ENCODE measurements at regions not wholly inside any gene's neighbourhood (a gene's known extent, or its start where the extent isn't known, plus 50 kb on each side); places are given as distances from the start of the nearest gene placed in this dataset.

- no peak overlapping the region for H2AK5ac ChIP-seq (ENCODE audit: low read depth, low read length)
- intact Hi-C loops (cut with micrococcal nuclease) = no loop called here
- H4K8ac ChIP-seq (ENCODE audit: low read depth in 2 of 2, low read length in 2 of 2) = no peak overlapping the region
- no peak overlapping the region for H3K9ac ChIP-seq (ENCODE audit: low read depth, low read length)
- WGBS, 2 experiments (ENCODE audit: extremely low coverage in 2 of 2, insufficient read length in 1 of 2) = no CpG with 5 or more reads among the region's 2 CpGs
- no peaks in the 10 kb centered on the region for H3K36me3 ChIP-seq (ENCODE audit: control insufficient read depth, insufficient read depth, low read length)
- no peak overlapping the region for H3K4me3 ChIP-seq (ENCODE audit: insufficient read depth, low read depth, low read length)
- CTCF ChIA-PET = no interaction called here
- no peak overlapping the region for H4K91ac ChIP-seq (ENCODE audit: insufficient read depth, low read depth, low read length)
- no peak overlapping the region for H2AFZ ChIP-seq (replicated peaks; ENCODE audit: low read length, poor library complexity)
- H2BK5ac ChIP-seq (ENCODE audit: low read depth, low read length, poor library complexity, severe bottlenecking) = no peak overlapping the region
- H3K4ac ChIP-seq (ENCODE audit: low read depth, low read length) = no peak overlapping the region
- H2BK15ac ChIP-seq (ENCODE audit: low read depth, low read length) = no peak overlapping the region
- H2BK20ac ChIP-seq (ENCODE audit: low read depth, low read length) = no peak overlapping the region
- no peaks in the 10 kb centered on the region for H3K79me1 ChIP-seq (ENCODE audit: low read depth in 1 of 2, low read length in 2 of 2)
- ATAC-seq (ENCODE audit: low read depth) = no peak
- H3K23ac ChIP-seq (ENCODE audit: low read depth, low read length) = no peak overlapping the region
- POLR2A ChIA-PET (ENCODE audit: unreplicated experiment) = no interaction called here
- in situ Hi-C loops (cut with MboI; ENCODE audit: low sequenced_read_pairs) = no loop called here
- TF ChIP-seq BHLHE40 (IDR thresholded peaks at IDR 0.05; ENCODE audit: low read depth, low read length) (no peak), SMC3 (IDR thresholded peaks at IDR 0.05; ENCODE audit: low read depth, low read length) (no peak), CEBPB (IDR thresholded peaks at IDR 0.05; ENCODE audit: low read depth, low read length) (no peak), POLR2A (IDR thresholded peaks at IDR 0.05; ENCODE audit: low read depth, low read length) (no peak), MAFK (IDR thresholded peaks at IDR 0.05; ENCODE audit: low read depth, low read length) (no peak), NFE2L2 (IDR thresholded peaks at IDR 0.05; ENCODE audit: low read depth, low read length) (no peak), RAD21 (IDR thresholded peaks at IDR 0.05; ENCODE audit: low read length) (no peak), RFX5 (IDR thresholded peaks at IDR 0.05; ENCODE audit: low read depth, low read length) (no peak), RCOR1 (IDR thresholded peaks at IDR 0.05; ENCODE audit: insufficient replicate concordance, low read length) (no peak)
- TF ChIP-seq, protein P1, sequence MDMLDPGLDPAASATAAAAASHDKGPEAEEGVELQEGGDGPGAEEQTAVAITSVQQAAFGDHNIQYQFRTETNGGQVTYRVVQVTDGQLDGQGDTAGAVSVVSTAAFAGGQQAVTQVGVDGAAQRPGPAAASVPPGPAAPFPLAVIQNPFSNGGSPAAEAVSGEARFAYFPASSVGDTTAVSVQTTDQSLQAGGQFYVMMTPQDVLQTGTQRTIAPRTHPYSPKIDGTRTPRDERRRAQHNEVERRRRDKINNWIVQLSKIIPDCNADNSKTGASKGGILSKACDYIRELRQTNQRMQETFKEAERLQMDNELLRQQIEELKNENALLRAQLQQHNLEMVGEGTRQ (IDR thresholded peaks at IDR 0.05; ENCODE audit: low read depth, low read length) = no peak
- no peak overlapping the region for H2AK9ac ChIP-seq (replicated peaks; ENCODE audit: low read depth, low read length, poor library complexity)
- H4K5ac ChIP-seq (ENCODE audit: low read depth, low read length) = no peak overlapping the region
- no peak overlapping the region for H3K4me2 ChIP-seq (ENCODE audit: low read depth, low read length)
- H3K27ac ChIP-seq (ENCODE audit: insufficient read depth, low read length) = no peak overlapping the region
- H3K27me3 ChIP-seq (ENCODE audit: control insufficient read depth, insufficient read depth, low read length) = no peaks in the 10 kb centered on the region
- no peaks in the 10 kb centered on the region for H3K9me1 ChIP-seq (ENCODE audit: insufficient read depth, low read length)
- no peak for DNase-seq
- no peak overlapping the region for H3K56ac ChIP-seq (ENCODE audit: extremely low read depth, insufficient read depth, low read length)
- no peak overlapping the region for H3K14ac ChIP-seq (replicated peaks; ENCODE audit: low read depth, low read length)
- dilution Hi-C loops (cut with HindIII; ENCODE audit: low sequenced_read_pairs, unreplicated experiment) = no loop called here
- peaks cover 10% of the 10 kb centered on the region for H3K9me3 ChIP-seq (ENCODE audit: control insufficient read depth, insufficient read depth, low read length)
- no peaks in the 10 kb centered on the region for H4K20me1 ChIP-seq (ENCODE audit: insufficient read depth, low read length)
- H3K4me1 ChIP-seq (ENCODE audit: control insufficient read depth, insufficient read depth, low read length) = no peaks in the 10 kb centered on the region
- no peak overlapping the region for H3K18ac ChIP-seq (ENCODE audit: low read depth, low read length)
- no TSS peak for BruUV-seq (replicated peaks)
- no peak overlapping the region for H2BK120ac ChIP-seq (ENCODE audit: low read depth, low read length)
Observed at GRCh38 chr2:117299451-117299850, 515.0 kb upstream of the DDX18 start.
